ENCODE measurements at regions not wholly inside any gene's neighbourhood (a gene's known extent, or its start where the extent isn't known, plus 50 kb on each side); places are given as distances from the start of the nearest gene placed in this dataset.

GRCh38 chr10:88110355-88110754, 246.9 kb downstream of the PTEN start:
- TF ChIP-seq CTCF (IDR thresholded peaks at IDR 0.05; ENCODE audit: insufficient read depth, low read depth, low read length) = no peak
- H3K4me3 ChIP-seq (ENCODE audit: low read depth, low read length) = no peak overlapping the region
- peak; percentile 45 for DNase-seq (ENCODE audit: low read depth)

DNA sequence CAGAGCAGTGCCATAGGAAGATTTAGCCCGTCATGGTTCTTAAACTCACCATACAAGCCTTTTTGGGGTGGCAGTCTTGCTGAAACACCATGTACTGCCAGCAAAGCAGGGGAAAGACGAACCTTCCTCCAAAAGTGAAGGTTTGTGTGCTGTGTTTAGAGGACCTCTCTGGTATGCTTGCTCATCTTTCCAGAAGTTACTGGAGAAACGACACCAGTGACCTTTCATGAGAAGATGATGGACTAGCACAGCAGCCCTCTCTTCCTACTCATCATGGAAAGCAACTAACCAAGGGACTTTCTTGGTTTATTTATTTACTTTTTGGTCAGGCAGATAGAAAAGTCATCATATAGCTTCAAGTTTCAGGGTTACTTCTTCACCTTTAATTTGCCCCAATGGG, 247.4 kb downstream of the PTEN start:
- no peak overlapping the region for H3K4me3 ChIP-seq (ENCODE audit: low read depth, low read length)
- TF ChIP-seq CTCF (IDR thresholded peaks at IDR 0.05; ENCODE audit: insufficient read depth, low read depth, low read length) = no peak
- no peak for DNase-seq (ENCODE audit: low read depth)

- no peak overlapping the region for H3K4me3 ChIP-seq (ENCODE audit: low read depth, low read length)
- DNase-seq (ENCODE audit: low read depth) = no peak
- TF ChIP-seq CTCF (IDR thresholded peaks at IDR 0.05; ENCODE audit: insufficient read depth, low read depth, low read length) = no peak
Measured at GRCh38 chr10:88111294-88111693, 247.9 kb downstream of the PTEN start.

DNA sequence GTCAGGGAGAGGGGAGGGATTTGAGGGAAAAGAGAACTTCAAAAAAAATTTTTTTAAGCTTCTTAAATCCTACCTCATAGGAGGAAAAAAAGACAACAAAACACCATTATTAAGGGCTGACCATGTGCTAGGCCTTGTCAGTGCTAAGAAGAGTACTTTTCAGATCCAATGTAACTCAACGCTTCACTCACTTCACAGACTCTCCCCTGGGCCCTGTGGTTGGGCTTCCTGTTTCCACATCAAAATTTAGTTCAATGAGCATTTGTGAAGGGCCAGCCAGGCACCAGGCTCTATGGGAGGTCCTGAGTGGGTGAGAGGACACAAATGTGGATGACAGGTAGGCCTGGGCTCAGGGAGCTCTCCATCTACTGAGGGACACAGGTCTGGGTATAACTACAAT, 249.8 kb downstream of the PTEN start:
- H3K4me3 ChIP-seq (ENCODE audit: low read depth, low read length) = no peak overlapping the region
- no peak for DNase-seq (ENCODE audit: low read depth)
- no peak for TF ChIP-seq CTCF (IDR thresholded peaks at IDR 0.05; ENCODE audit: insufficient read depth, low read depth, low read length)

GRCh38 chr10:88113657-88114272, 250.3 kb downstream of the PTEN start:
- TF ChIP-seq CTCF (IDR thresholded peaks at IDR 0.05; ENCODE audit: insufficient read depth, low read depth, low read length) = no peak
- no peak overlapping the region for H3K4me3 ChIP-seq (ENCODE audit: low read depth, low read length)
- DNase-seq (ENCODE audit: low read depth) = no peak

- peak; percentile 38 for DNase-seq (ENCODE audit: low read depth)
- H3K4me3 ChIP-seq (ENCODE audit: low read depth, low read length) = no peak overlapping the region
- peak; percentile 55 for TF ChIP-seq CTCF (IDR thresholded peaks at IDR 0.05; ENCODE audit: insufficient read depth, low read depth, low read length)
Measured at GRCh38 chr10:88114368-88114767, 250.9 kb downstream of the PTEN start.

GRCh38 chr10:88115407-88115806, 252.0 kb downstream of the PTEN start:
- no peak for TF ChIP-seq CTCF (IDR thresholded peaks at IDR 0.05; ENCODE audit: insufficient read depth, low read depth, low read length)
- no peak for DNase-seq (ENCODE audit: low read depth)
- no peak overlapping the region for H3K4me3 ChIP-seq (ENCODE audit: low read depth, low read length)

All from fibroblast of villous mesenchyme (primary cell).